ENCODE measurements at regions not wholly inside any gene's neighbourhood (a gene's known extent, or its start where the extent isn't known, plus 50 kb on each side); places are given as distances from the start of the nearest gene placed in this dataset.

- Histone ChIP-seq H3K79me1 (ENCODE audit: low read depth in 1 of 2, low read length in 2 of 2) (no peaks in the 10 kb centered on the region), H2BK120ac (ENCODE audit: low read depth, low read length) (no peak overlapping the region), H2AK9ac (replicated peaks; ENCODE audit: low read depth, low read length, poor library complexity) (no peak overlapping the region), H3K9me3 (ENCODE audit: control insufficient read depth, insufficient read depth, low read length) (no peaks in the 10 kb centered on the region), H2AFZ (replicated peaks; ENCODE audit: low read length, poor library complexity) (peak overlapping the region; percentile 53), H3K36me3 (ENCODE audit: control insufficient read depth, insufficient read depth, low read length) (no peaks in the 10 kb centered on the region), H3K9me1 (ENCODE audit: insufficient read depth, low read length) (no peaks in the 10 kb centered on the region), H3K4ac (ENCODE audit: low read depth, low read length) (no peak overlapping the region), H3K14ac (replicated peaks; ENCODE audit: low read depth, low read length) (no peak overlapping the region; the same call in 1 of the 2 replicates), H4K91ac (ENCODE audit: insufficient read depth, low read depth, low read length) (no peak overlapping the region), H3K23ac (ENCODE audit: low read depth, low read length) (no peak overlapping the region), H2BK20ac (ENCODE audit: low read depth, low read length) (no peak overlapping the region), H3K56ac (ENCODE audit: extremely low read depth, insufficient read depth, low read length) (no peak overlapping the region), H3K4me3 (ENCODE audit: insufficient read depth, low read depth, low read length) (no peak overlapping the region), H3K4me2 (ENCODE audit: low read depth, low read length) (no peak overlapping the region), H3K9ac (ENCODE audit: low read depth, low read length) (no peak overlapping the region), H3K18ac (ENCODE audit: low read depth, low read length) (peak overlapping the region; percentile 3; the same call in 1 of the 2 replicates), H4K5ac (ENCODE audit: low read depth, low read length) (no peak overlapping the region), H3K4me1 (ENCODE audit: control insufficient read depth, insufficient read depth, low read length) (peaks cover 2% of the 10 kb centered on the region; the same call in 1 of the 2 replicates), H4K8ac (ENCODE audit: low read depth in 2 of 2, low read length in 2 of 2) (no peak overlapping the region), H2AK5ac (ENCODE audit: low read depth, low read length) (no peak overlapping the region), H4K20me1 (ENCODE audit: insufficient read depth, low read length) (no peaks in the 10 kb centered on the region), H3K27ac (ENCODE audit: insufficient read depth, low read length) (no peak overlapping the region), H2BK5ac (ENCODE audit: low read depth, low read length, poor library complexity, severe bottlenecking) (no peak overlapping the region), H2BK15ac (ENCODE audit: low read depth, low read length) (no peak overlapping the region; the same call in 2 of the 3 replicates), H3K27me3 (ENCODE audit: control insufficient read depth, insufficient read depth, low read length) (no peaks in the 10 kb centered on the region)
- no peak; the same call in 1 of the 2 replicates for ATAC-seq (ENCODE audit: low read depth)
- no CpG with 5 or more reads among the region's 3 CpGs for WGBS, 2 experiments (ENCODE audit: extremely low coverage in 2 of 2, insufficient read length in 1 of 2)
- no TSS peak for BruUV-seq (replicated peaks)
- dilution Hi-C loops (cut with HindIII; ENCODE audit: low sequenced_read_pairs, unreplicated experiment) (no loop called here), intact Hi-C loops (cut with micrococcal nuclease) (loop anchor here (10.0 kb wide), 1 partner anchor 137 kb away; the partner anchor contains the start of gene SEMA6D), in situ Hi-C loops (cut with MboI; ENCODE audit: low sequenced_read_pairs) (no loop called here)
- TF ChIP-seq RAD21 (IDR thresholded peaks at IDR 0.05; ENCODE audit: low read length) (no peak), CEBPB (IDR thresholded peaks at IDR 0.05; ENCODE audit: low read depth, low read length) (no peak), MAFK (IDR thresholded peaks at IDR 0.05; ENCODE audit: low read depth, low read length) (no peak), SMC3 (IDR thresholded peaks at IDR 0.05; ENCODE audit: low read depth, low read length) (no peak), USF2 (IDR thresholded peaks at IDR 0.05; ENCODE audit: low read depth, low read length) (no peak), CHD1 (IDR thresholded peaks at IDR 0.05; ENCODE audit: low read depth, low read length) (no peak), NFE2L2 (IDR thresholded peaks at IDR 0.05; ENCODE audit: low read depth, low read length) (no peak), POLR2A (IDR thresholded peaks at IDR 0.05; ENCODE audit: low read depth, low read length) (no peak), RFX5 (IDR thresholded peaks at IDR 0.05; ENCODE audit: low read depth, low read length) (no peak), MAZ (IDR thresholded peaks at IDR 0.05; ENCODE audit: borderline replicate concordance, low read depth, low read length) (no peak)
- ChIA-PET CTCF (interaction anchor here (0.6 kb wide), 1 partner anchor 50 kb away, joined by 3 read pairs; no protein-coding TSS in a partner anchor), POLR2A (ENCODE audit: unreplicated experiment) (no interaction called here)
- no peak for DNase-seq
Observed at GRCh38 chr15:47577461-47577860, 139.8 kb upstream of the SEMA6D start.

All from IMR-90 (cell line).